GM12878 (cell line): ENCODE measurements at regions not wholly inside any gene's neighbourhood (a gene's known extent, or its start where the extent isn't known, plus 50 kb on each side); places are given as distances from the start of the nearest gene placed in this dataset.

Experiments used
- ATAC-seq: fragments of 200-7000 bp; cut with Tn5 transposase; 3 replicates; pipeline ENCODE4 v1.9.1; 2020; ENCODE audit warnings: mild to moderate bottlenecking, moderate library complexity
- BruUV-seq: library from RNA; stranded (reverse); fragments of 400-500 nt; replicated peaks from 2 replicates; lab custom pipeline; 2021; lab: Mats Ljungman, UMichigan
- CTCF ChIA-PET: fragments of 300-600 bp; sonication (Branson Sonifier 250); formaldehyde crosslinking; extraction: SDS; loops from one replicate; lab custom pipeline; 2021; ENCODE audit warnings: inconsistent platforms; lab: Yijun Ruan, JAX
- POLR2A ChIA-PET: fragments of 350-600 bp; formaldehyde crosslinking; extraction: SDS; loops from one replicate; lab custom pipeline; 2021; ENCODE audit warnings: inconsistent platforms; lab: Charles Lee
- RAD21 ChIA-PET: fragments of 300-600 bp; sonication (Branson Sonifier 250); formaldehyde crosslinking; loops from one replicate; lab custom pipeline; 2023; ENCODE audit warnings: antibody characterized with exemption; ENCODE audit not compliant: unreplicated experiment; lab: Charles Lee
- SMC1A ChIA-PET: fragments of 300-600 bp; sonication (Branson Sonifier 250); formaldehyde crosslinking; loops from one replicate; lab custom pipeline; 2023; ENCODE audit not compliant: unreplicated experiment, uncharacterized antibody; lab: Charles Lee
- DNase-seq: peaks from one replicate; pipeline ENCODE4 v3.0.0-alpha.2; 2011; ENCODE audit warnings: low read depth, low spot score
- FAIRE-seq: peaks from 3 replicates; lab custom pipeline; 2011; peaks lifted over from hg19 to GRCh38; lab: Jason Lieb, UNC
- H2AFZ ChIP-seq: 2 replicates; pipeline ENCODE4 v1.6.0; 2011; ENCODE audit warnings: low read depth, low read length, control low read depth; ENCODE audit not compliant: control insufficient read depth
- H3K27ac ChIP-seq: 2 replicates; pipeline ENCODE4 v1.5.1; 2011; ENCODE audit warnings: control low read depth; ENCODE audit not compliant: control insufficient read depth, insufficient read depth
- H3K27me3 ChIP-seq, 2 experiments: replicated peaks in 1 of 2; 2 replicates each; pipeline versions ENCODE4 v1.6.0 to v1.6.1; 2011; ENCODE audit warnings: low read length in 1 of 2; ENCODE audit not compliant: control insufficient read depth in 2 of 2, insufficient read depth in 2 of 2
- H3K36me3 ChIP-seq, 2 experiments: 2 replicates each; pipeline ENCODE4 v1.5.1; 2011; ENCODE audit warnings: low read length in 1 of 2; ENCODE audit not compliant: control insufficient read depth in 2 of 2, insufficient read depth in 2 of 2
- H3K4me1 ChIP-seq: 2 replicates; pipeline ENCODE4 v1.6.1; 2011; ENCODE audit warnings: mild to moderate bottlenecking, low read length, moderate library complexity, mixed read lengths; ENCODE audit not compliant: control insufficient read depth, insufficient read depth
- H3K4me2 ChIP-seq: 2 replicates; pipeline ENCODE4 v1.6.0; 2011; ENCODE audit warnings: control low read depth; ENCODE audit not compliant: control insufficient read depth, insufficient read depth
- H3K4me3 ChIP-seq: fragments of 200-600 bp; sonication (generic); 2 replicates; pipeline ENCODE4 v1.5.1; 2016
- H3K79me2 ChIP-seq: 2 replicates; pipeline ENCODE4 v1.6.0; 2011; ENCODE audit warnings: low read length; ENCODE audit not compliant: control insufficient read depth, insufficient read depth
- H3K9ac ChIP-seq: 2 replicates; pipeline ENCODE4 v1.8.0; 2011; ENCODE audit warnings: low read length, control low read depth, mixed read lengths; ENCODE audit not compliant: control insufficient read depth, insufficient read depth
- H3K9me3 ChIP-seq: replicated peaks from 3 replicates; pipeline ENCODE4 v1.5.1; 2011; ENCODE audit warnings: mild to moderate bottlenecking, low read length; ENCODE audit not compliant: control insufficient read depth, insufficient read depth
- H4K20me1 ChIP-seq: 2 replicates; pipeline ENCODE4 v1.6.0; 2011; ENCODE audit not compliant: control insufficient read depth, insufficient read depth
- ATF7 ChIP-seq: fragments of 450-650 bp; IDR thresholded peaks from 2 replicates; pipeline ENCODE4 v1.6.1; 2016; ENCODE audit warnings: low read depth, mild to moderate bottlenecking
- BACH1 ChIP-seq: fragments of 450-650 bp; IDR thresholded peaks from 2 replicates; pipeline ENCODE4 v1.6.1; 2017; ENCODE audit warnings: mild to moderate bottlenecking, borderline replicate concordance
- NRF1 ChIP-seq: conservative IDR thresholded peaks from 2 replicates; pipeline ENCODE4 v1.6.1; 2011; ENCODE audit warnings: mild to moderate bottlenecking, low read depth, low read length, improper control_type of control experiment
- RB1 ChIP-seq: fragments of 450-650 bp; formaldehyde crosslinking; IDR thresholded peaks from 2 replicates; pipeline ENCODE4 v1.6.1; 2017; ENCODE audit warnings: mild to moderate bottlenecking, borderline replicate concordance
- SMAD1 ChIP-seq: fragments of 450-650 bp; IDR thresholded peaks from 2 replicates; pipeline ENCODE4 v1.6.1; 2018; ENCODE audit warnings: mild to moderate bottlenecking, low read depth; ENCODE audit not compliant: partially characterized antibody
- TARDBP ChIP-seq: IDR thresholded peaks from 2 replicates; pipeline ENCODE4 v1.6.1; 2016; ENCODE audit warnings: borderline replicate concordance
- USF1 ChIP-seq: IDR thresholded peaks from 2 replicates; pipeline ENCODE4 v1.6.1; 2011; ENCODE audit warnings: borderline replicate concordance, low read depth, mild to moderate bottlenecking, moderate library complexity, mixed read lengths, low read length; ENCODE audit not compliant: insufficient read depth; ENCODE audit errors: extremely low read length
- WRNIP1 ChIP-seq: IDR thresholded peaks from 2 replicates; pipeline ENCODE4 v1.6.1; 2011; ENCODE audit warnings: low read depth, low read length, improper control_type of control experiment, borderline replicate concordance
- WGBS: methylation state at CpG from one replicate; pipeline ENCODE4 v1.1.6; 2016; ENCODE audit warnings: low lambda C conversion rate; ENCODE audit not compliant: insufficient replicate concordance, insufficient coverage; ENCODE audit errors: missing lambda C conversion rate; 5-methylcytosine and 5-hydroxymethylcytosine counted together
- in situ Hi-C: fragments of 300-500 bp; cut with MboI; formaldehyde crosslinking; loops from 9 replicates; pipeline ENCODE4 v1.14.3; 2018; ENCODE audit warnings: mixed read lengths
- intact Hi-C: fragments of 100-400 bp; cut with micrococcal nuclease; formaldehyde crosslinking; loops from one replicate; pipeline ENCODE4 v1.14.2; 2022; ENCODE audit not compliant: unreplicated experiment

- Histone ChIP-seq H3K4me2 (no peak overlapping the region), H3K9me3 (no peaks in the 10 kb centered on the region), H3K27ac (no peak overlapping the region), H3K36me3 (no peaks in the 10 kb centered on the region), H3K27me3 (no peaks in the 10 kb centered on the region; a peak in 1 of 4 replicates), H3K4me3 (no peak overlapping the region), H3K79me2 (no peaks in the 10 kb centered on the region), H4K20me1 (no peaks in the 10 kb centered on the region), H2AFZ (no peak overlapping the region), H3K4me1 (no peaks in the 10 kb centered on the region), H3K9ac (no peak overlapping the region)
- DNase-seq (no peak), FAIRE-seq (no peak), ATAC-seq (no peak)
- intact Hi-C loops, result no loop called here
- CTCF ChIA-PET, result interaction anchor here (1.4 to 1.7 kb wide), 2 partner anchors 10 to 11 kb away, joined by 3 to 5 read pairs; no protein-coding TSS in a partner anchor
- POLR2A ChIA-PET, result no interaction called here
- RAD21 ChIA-PET, result no interaction called here
- no peak for TF ChIP-seq USF1
- no peak for TF ChIP-seq ATF7
- no peak for TF ChIP-seq NRF1
- TF ChIP-seq WRNIP1, result no peak
- TF ChIP-seq BACH1, result no peak
- TF ChIP-seq RB1, result no peak
- TF ChIP-seq SMAD1, result no peak
- BruUV-seq, result no TSS peak
- SMC1A ChIA-PET, result no interaction called here
- WGBS, result 27% methylated on average over 2 of the region's 2 CpGs
- in situ Hi-C loops, result no loop called here
Measured at GRCh38 chr11:87431392-87431791, 393.7 kb downstream of the TMEM135 start.

- TF ChIP-seq TARDBP, result no peak
- Histone ChIP-seq H3K36me3 (no peaks in the 10 kb centered on the region), H3K4me1 (no peaks in the 10 kb centered on the region), H3K4me3 (no peak overlapping the region), H2AFZ (no peak overlapping the region), H3K9me3 (no peaks in the 10 kb centered on the region), H3K9ac (no peak overlapping the region), H3K79me2 (no peaks in the 10 kb centered on the region), H3K4me2 (no peak overlapping the region), H3K27me3 (no peaks in the 10 kb centered on the region; a peak in 1 of 4 replicates), H4K20me1 (no peaks in the 10 kb centered on the region), H3K27ac (no peak overlapping the region)
- in situ Hi-C loops (no loop called here), intact Hi-C loops (no loop called here)
- DNase-seq (no peak), FAIRE-seq (no peak), ATAC-seq (no peak)
- BruUV-seq, result no TSS peak
- CTCF ChIA-PET, result interaction anchor here (1.6 kb wide), 1 partner anchor 10 kb away, joined by 7 read pairs; no protein-coding TSS in a partner anchor
- RAD21 ChIA-PET, result no interaction called here
- POLR2A ChIA-PET, result no interaction called here
- SMC1A ChIA-PET, result no interaction called here
- 2% methylated on average over 3 of the region's 3 CpGs for WGBS
Measured at GRCh38 chr11:87430821-87431220, 393.1 kb downstream of the TMEM135 start.
